GM19043 (cell line): ENCODE measurements at regions not wholly inside any gene's neighbourhood (a gene's known extent, or its start where the extent isn't known, plus 50 kb on each side); places are given as distances from the start of the nearest gene placed in this dataset.
"Not testable (repeated sequence)": the region's sequence is repeated elsewhere in the genome, so short reads cannot be mapped to it uniquely, and the experiment has no call there.

Source experiments
- ATAC-seq: cut with Tn5 transposase; IDR thresholded peaks from one replicate; pipeline ENCODE4 v1.9.1; 2021; ENCODE audit warnings: low read depth; ENCODE audit not compliant: unreplicated experiment

DNA sequence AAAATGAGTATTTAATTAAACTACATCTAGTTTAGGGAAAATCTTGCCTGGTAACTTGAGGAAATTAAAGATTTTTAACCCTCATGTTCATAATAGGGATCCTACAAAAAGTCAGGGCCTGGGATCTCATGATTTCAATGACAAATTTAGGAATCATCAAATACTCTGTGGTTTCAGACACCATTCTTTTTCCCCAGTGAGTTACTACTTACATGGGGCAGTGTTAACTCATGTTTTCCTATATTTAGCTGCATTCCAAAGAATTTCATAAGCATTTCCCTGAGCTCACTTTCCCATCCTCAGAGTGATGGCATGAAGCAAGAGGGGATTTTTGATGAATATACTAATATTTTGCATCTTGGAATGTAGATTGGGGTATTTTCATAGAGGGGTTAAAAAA is 321.7 kb downstream of the CENPW start:
- ATAC-seq: no peak

DNA sequence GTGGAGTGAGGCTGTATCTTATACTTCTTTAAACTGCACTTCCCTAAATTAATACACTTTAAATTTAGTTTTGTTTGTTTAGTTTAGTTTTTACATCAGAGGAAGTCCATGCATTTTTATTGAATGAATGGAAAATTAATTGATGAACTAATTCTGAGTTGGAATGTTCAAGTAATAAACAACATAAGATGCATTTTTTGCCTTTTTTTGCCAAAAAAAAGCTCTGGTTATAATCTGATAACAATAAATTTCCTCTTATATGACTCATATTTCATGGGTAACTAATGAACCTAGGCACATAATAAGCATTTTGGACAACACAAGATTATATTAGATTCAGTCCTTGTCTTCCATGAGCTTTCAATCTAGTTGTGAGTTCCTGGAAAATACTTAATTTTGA is 323.1 kb downstream of the CENPW start:
- ATAC-seq: no peak

- ATAC-seq: no peak
Observed at GRCh38 chr6:126664271-126664670, 324.4 kb downstream of the CENPW start.

DNA sequence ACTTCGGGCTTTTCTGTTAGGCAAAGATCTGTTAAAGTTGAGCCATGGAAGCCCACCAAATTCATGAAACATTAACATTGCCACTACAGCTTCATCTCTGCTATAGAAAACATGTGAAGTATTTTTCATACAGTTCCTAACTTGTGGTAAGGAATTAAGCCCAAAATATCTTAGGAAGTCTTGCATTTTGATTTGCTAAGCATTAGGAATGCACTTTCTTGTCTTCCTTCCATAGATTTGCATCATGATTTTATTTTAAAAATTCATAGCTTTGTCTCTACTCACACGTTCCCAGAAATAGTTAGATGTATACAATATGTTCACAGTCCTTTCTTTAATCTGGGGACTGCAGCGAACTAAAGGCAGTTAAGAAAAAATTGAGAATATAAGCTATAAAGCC is 325.6 kb downstream of the CENPW start:
- no peak for ATAC-seq

DNA sequence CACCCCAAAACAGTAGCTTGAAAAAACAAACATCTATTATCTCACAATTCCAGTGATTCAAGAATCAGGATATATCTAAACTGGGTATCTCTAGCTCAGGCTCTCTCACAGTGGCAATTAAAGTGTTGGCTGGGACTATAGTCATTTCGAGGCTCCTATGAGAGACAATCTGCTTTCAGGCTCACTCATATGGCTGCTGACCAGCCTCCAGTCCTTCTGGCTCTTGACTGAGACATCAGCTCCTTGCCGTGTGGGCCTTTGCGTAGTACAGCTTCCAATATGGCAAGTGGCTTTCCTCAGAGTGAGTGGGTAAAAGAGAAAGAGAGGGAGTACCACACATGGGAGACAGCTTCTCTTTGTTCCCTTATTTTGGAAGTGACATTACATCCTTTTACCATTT is 327.2 kb downstream of the CENPW start:
- ATAC-seq: no peak

- no peak for ATAC-seq
Observed at GRCh38 chr6:126667728-126668127, 327.8 kb downstream of the CENPW start.

- no peak for ATAC-seq
Observed at GRCh38 chr6:126672649-126673048, 332.7 kb downstream of the CENPW start.

DNA sequence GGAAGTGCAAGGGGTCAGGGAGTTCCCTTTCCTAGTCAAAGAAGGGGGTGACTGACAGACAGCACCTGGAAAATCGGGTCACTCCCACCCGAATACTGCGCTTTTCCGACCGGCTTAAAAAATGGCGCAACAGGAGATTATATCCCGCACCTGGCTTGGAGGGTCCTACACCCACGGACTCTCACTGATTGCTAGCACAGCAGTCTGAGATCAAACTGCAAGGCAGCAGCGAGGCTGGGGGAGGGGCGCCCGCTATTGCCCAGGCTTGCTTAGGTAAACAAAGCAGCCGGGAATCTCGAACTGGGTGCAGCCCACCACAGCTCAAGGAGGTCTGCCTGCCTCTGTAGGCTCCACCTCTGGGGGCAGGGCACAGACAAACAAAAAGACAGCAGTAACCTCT is 333.8 kb downstream of the CENPW start:
- not testable (repeated sequence) for ATAC-seq

DNA sequence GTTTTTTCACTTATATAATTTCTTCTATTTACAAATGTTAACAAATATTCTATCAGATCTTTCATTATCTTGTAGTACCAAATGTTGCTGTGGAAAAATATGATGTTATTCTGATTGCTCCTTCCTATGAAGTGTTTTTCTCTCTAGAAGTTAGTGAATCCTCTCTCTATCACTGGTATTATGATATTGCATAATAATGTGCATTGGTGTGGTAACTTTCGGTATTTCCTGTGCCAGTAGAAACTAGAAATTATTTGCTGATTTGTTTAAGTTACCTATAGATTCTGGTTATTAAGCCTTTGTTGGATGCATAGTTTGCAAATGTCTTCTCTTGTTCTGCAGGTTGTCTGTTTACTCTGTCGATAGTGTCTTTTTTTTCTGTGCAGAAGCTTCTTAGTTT is 342.5 kb downstream of the CENPW start:
- no peak for ATAC-seq

DNA sequence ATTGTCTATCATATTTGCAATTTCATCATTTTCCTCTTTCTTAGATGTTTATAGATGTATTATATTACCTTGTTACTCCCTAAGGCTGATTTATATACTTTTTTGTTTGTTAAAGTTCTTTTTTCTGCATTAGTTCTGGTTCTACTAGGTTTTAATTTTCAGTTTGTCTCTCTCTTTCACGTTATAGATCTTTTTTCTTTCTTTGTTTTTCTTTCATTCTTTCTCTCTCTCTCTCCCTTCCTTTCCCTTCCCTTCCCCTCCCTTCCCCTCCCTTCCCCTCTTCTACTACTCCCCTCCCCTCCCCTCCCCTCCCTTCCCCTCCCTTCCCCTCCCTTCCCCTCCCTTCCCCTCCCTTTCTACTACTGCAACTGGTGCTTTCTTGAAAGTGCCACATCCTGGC is 345.3 kb downstream of the CENPW start:
- no peak for ATAC-seq

DNA sequence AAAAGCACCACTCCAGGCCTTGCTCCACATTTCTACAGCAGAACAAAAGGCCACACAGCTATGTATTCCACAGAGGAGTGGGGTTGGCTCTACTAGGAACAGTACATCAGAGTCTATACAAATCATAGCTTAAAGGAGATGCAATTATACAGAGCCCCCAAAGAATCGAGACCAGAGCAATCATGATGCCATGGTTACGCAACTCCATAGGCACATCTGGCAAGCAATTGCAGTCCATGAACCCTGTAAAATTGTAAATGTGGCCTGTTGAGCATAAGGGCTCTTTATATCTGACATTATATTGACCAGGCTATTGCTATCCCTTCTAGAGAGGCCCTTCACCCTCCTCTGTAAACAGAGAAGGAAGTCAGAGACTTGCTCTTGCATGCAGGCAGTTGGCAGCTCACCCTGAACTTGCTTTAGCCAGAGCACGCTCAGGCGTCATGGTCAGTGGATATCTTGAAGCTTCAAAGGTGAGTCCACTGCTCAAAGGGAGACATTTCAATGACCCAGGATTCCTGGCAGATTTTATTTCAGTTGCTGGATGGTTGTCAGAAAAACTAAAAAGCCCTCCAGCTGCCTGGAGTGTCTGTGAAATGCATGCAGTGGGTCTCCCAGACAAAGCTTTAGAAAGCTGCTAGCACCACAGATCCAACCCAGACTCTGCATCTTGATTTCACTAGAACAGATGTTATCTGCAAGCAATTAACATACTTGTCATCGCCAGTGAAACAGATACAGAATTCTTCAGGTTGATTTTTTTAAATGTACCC is 357.2 kb downstream of the CENPW start:
- no peak for ATAC-seq

- ATAC-seq: no peak
Observed at GRCh38 chr6:126698732-126699240, 358.9 kb downstream of the CENPW start.

DNA sequence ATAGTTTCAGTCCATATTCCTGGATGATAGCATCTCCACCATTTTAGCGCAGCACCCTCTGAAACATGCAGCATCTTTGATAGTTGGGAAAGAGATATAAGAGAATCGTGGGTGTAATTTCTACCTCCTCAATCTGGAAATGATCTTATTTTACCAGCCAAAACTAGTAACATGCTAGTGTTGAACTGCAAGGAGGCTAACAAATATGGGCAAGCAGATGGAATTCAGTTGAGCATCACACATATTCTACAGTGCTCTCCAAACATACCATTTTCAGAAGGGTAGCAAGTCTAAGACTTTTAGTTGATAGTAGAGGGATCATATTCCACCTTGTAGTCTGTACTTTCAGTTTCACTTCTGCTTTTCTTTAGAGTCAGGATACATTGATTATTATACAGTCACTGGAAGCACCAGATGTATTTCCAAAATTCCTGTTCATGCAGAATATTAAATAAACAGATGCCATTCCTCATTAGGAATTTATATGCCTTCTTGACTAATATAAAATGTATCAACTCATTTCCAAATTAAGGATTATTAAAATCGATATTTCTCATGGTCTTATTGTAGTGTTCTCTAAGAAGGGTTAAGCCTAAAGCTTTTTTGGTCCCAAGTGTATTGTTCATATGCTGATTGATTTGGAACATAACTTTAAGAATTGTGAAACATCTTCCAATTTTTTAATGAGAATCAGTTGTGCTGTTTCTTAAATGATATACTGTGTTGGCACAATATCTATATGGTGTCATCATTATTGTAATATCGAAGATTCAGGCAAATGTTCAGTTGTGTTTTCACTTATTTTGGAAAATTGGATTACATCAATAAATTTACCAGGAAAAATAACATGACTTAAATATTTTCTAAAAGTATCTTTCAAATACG is 362.0 kb downstream of the CENPW start:
- ATAC-seq: no peak

GRCh38 chr6:126716032-126716431 is 376.1 kb downstream of the CENPW start:
- no peak for ATAC-seq

- no peak for ATAC-seq
Observed at GRCh38 chr6:126716826-126717509, 377.1 kb downstream of the CENPW start.

- peak; percentile 68 for ATAC-seq
Observed at GRCh38 chr6:126718600-126719327, 378.8 kb downstream of the CENPW start.

DNA sequence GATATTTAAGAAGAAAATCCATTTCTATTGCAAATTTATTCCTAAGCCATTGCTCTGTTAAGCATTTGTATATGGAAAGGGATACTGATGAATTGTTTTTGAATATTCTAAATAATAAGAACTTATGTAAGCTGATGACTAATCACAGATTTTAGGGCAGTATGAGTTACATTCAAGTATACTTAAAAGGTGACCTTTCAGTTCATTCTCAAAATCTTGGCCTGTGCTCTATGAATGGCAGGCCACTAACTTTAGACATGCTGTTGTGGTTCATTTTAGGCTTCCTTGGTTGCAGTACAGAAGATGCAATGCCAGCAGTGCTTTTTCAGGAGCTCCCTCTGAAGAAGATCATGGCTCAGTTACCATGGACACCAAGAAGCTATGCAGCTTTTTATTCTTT is 380.4 kb downstream of the CENPW start:
- no peak for ATAC-seq

GRCh38 chr6:126721581-126722160 is 381.8 kb downstream of the CENPW start:
- ATAC-seq: no peak

GRCh38 chr6:126722411-126722810 is 382.5 kb downstream of the CENPW start:
- no peak for ATAC-seq

DNA sequence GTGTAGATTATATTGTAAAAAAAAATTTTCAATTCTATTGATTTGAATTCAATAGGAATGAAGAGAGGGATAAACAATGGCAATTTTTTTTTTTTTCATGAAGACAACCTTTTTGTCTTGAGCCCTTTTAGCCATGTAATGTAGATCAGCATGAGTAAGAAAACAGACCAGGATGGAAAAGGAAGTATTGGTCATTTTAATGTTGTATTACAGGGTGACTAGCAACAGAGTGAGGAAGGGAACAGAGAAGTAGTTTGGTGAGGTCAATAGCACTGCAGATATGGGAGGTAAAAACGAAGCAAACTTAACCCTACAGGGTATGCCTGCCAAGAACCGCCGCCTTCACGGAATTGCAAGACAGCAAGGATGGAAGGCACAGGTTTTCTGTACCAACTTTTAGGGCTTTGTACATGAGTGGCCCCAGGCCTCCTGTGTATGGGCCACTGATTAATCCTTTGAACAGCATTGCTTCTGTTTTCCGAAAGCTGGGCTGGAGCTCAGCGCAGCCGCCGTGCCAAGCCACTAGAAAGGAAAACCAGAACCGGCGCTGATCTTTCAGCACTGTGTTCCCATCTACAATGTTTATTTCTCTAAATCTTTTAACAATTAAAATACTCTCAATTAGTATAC is 383.7 kb downstream of the CENPW start:
- ATAC-seq: no peak
